Loucy (cell line): ENCODE measurements at regions not wholly inside any gene's neighbourhood (a gene's known extent, or its start where the extent isn't known, plus 50 kb on each side); places are given as distances from the start of the nearest gene placed in this dataset.

Experiments
- CTCF ChIP-seq: fragments of 200-600 bp; sonication (generic); conservative IDR thresholded peaks from 2 replicates; pipeline ENCODE4 v1.5.1; 2014; ENCODE audit warnings: mild to moderate bottlenecking, antibody characterized with exemption, low read length
- EZH2phosphoT487 ChIP-seq: fragments of 200-600 bp; IDR thresholded peaks from 2 replicates; pipeline ENCODE4 v1.6.1; 2018; ENCODE audit warnings: antibody characterized with exemption, mild to moderate bottlenecking, moderate library complexity, borderline replicate concordance

GRCh38 chr15:59792359-59792758 lies 103.2 kb upstream of the BNIP2 start:
- no peak for TF ChIP-seq CTCF
- TF ChIP-seq EZH2phosphoT487, result no peak
